GM12878 (cell line): ENCODE measurements at regions not wholly inside any gene's neighbourhood (a gene's known extent, or its start where the extent isn't known, plus 50 kb on each side); places are given as distances from the start of the nearest gene placed in this dataset.

Experiments used
- ATAC-seq: fragments of 200-7000 bp; cut with Tn5 transposase; 3 replicates; pipeline ENCODE4 v1.9.1; 2020; ENCODE audit warnings: mild to moderate bottlenecking, moderate library complexity
- BruUV-seq: library from RNA; stranded (reverse); fragments of 400-500 nt; replicated peaks from 2 replicates; lab custom pipeline; 2021; lab: Mats Ljungman, UMichigan
- CTCF ChIA-PET: fragments of 300-600 bp; sonication (Branson Sonifier 250); formaldehyde crosslinking; extraction: SDS; loops from one replicate; lab custom pipeline; 2021; ENCODE audit warnings: inconsistent platforms; lab: Yijun Ruan, JAX
- POLR2A ChIA-PET: fragments of 350-600 bp; formaldehyde crosslinking; extraction: SDS; loops from one replicate; lab custom pipeline; 2021; ENCODE audit warnings: inconsistent platforms; lab: Charles Lee
- RAD21 ChIA-PET: fragments of 300-600 bp; sonication (Branson Sonifier 250); formaldehyde crosslinking; loops from one replicate; lab custom pipeline; 2023; ENCODE audit warnings: antibody characterized with exemption; ENCODE audit not compliant: unreplicated experiment; lab: Charles Lee
- SMC1A ChIA-PET: fragments of 300-600 bp; sonication (Branson Sonifier 250); formaldehyde crosslinking; loops from one replicate; lab custom pipeline; 2023; ENCODE audit not compliant: unreplicated experiment, uncharacterized antibody; lab: Charles Lee
- DNase-seq: peaks from one replicate; pipeline ENCODE4 v3.0.0-alpha.2; 2011; ENCODE audit warnings: low read depth, low spot score
- FAIRE-seq: peaks from 3 replicates; lab custom pipeline; 2011; peaks lifted over from hg19 to GRCh38; lab: Jason Lieb, UNC
- H2AFZ ChIP-seq: 2 replicates; pipeline ENCODE4 v1.6.0; 2011; ENCODE audit warnings: low read depth, low read length, control low read depth; ENCODE audit not compliant: control insufficient read depth
- H3K27ac ChIP-seq: 2 replicates; pipeline ENCODE4 v1.5.1; 2011; ENCODE audit warnings: control low read depth; ENCODE audit not compliant: control insufficient read depth, insufficient read depth
- H3K27me3 ChIP-seq, 2 experiments: replicated peaks in 1 of 2; 2 replicates each; pipeline versions ENCODE4 v1.6.0 to v1.6.1; 2011; ENCODE audit warnings: low read length in 1 of 2; ENCODE audit not compliant: control insufficient read depth in 2 of 2, insufficient read depth in 2 of 2
- H3K36me3 ChIP-seq, 2 experiments: 2 replicates each; pipeline ENCODE4 v1.5.1; 2011; ENCODE audit warnings: low read length in 1 of 2; ENCODE audit not compliant: control insufficient read depth in 2 of 2, insufficient read depth in 2 of 2
- H3K4me1 ChIP-seq: 2 replicates; pipeline ENCODE4 v1.6.1; 2011; ENCODE audit warnings: mild to moderate bottlenecking, low read length, moderate library complexity, mixed read lengths; ENCODE audit not compliant: control insufficient read depth, insufficient read depth
- H3K4me2 ChIP-seq: 2 replicates; pipeline ENCODE4 v1.6.0; 2011; ENCODE audit warnings: control low read depth; ENCODE audit not compliant: control insufficient read depth, insufficient read depth
- H3K4me3 ChIP-seq: fragments of 200-600 bp; sonication (generic); 2 replicates; pipeline ENCODE4 v1.5.1; 2016
- H3K79me2 ChIP-seq: 2 replicates; pipeline ENCODE4 v1.6.0; 2011; ENCODE audit warnings: low read length; ENCODE audit not compliant: control insufficient read depth, insufficient read depth
- H3K9ac ChIP-seq: 2 replicates; pipeline ENCODE4 v1.8.0; 2011; ENCODE audit warnings: low read length, control low read depth, mixed read lengths; ENCODE audit not compliant: control insufficient read depth, insufficient read depth
- H3K9me3 ChIP-seq: replicated peaks from 3 replicates; pipeline ENCODE4 v1.5.1; 2011; ENCODE audit warnings: mild to moderate bottlenecking, low read length; ENCODE audit not compliant: control insufficient read depth, insufficient read depth
- H4K20me1 ChIP-seq: 2 replicates; pipeline ENCODE4 v1.6.0; 2011; ENCODE audit not compliant: control insufficient read depth, insufficient read depth
- ATF7 ChIP-seq: fragments of 450-650 bp; IDR thresholded peaks from 2 replicates; pipeline ENCODE4 v1.6.1; 2016; ENCODE audit warnings: low read depth, mild to moderate bottlenecking
- CREM ChIP-seq: IDR thresholded peaks from 2 replicates; pipeline ENCODE4 v1.6.1; 2014; ENCODE audit warnings: antibody characterized with exemption, low read depth
- E2F8 ChIP-seq: fragments of 450-650 bp; IDR thresholded peaks from 2 replicates; pipeline ENCODE4 v1.6.1; 2018; ENCODE audit warnings: mild to moderate bottlenecking, low read depth, moderate library complexity; ENCODE audit not compliant: partially characterized antibody
- IKZF1 ChIP-seq: fragments of 450-650 bp; conservative IDR thresholded peaks from 2 replicates; pipeline ENCODE4 v1.6.1; 2017; ENCODE audit warnings: antibody characterized with exemption, mild to moderate bottlenecking
- LARP7 ChIP-seq: fragments of 450-650 bp; IDR thresholded peaks from 2 replicates; pipeline ENCODE4 v1.6.1; 2017; ENCODE audit warnings: mild to moderate bottlenecking
- MYB ChIP-seq: fragments of 150-350 bp; IDR thresholded peaks from 2 replicates; pipeline ENCODE4 v1.6.1; 2014; ENCODE audit warnings: mild to moderate bottlenecking, low read depth, low read length, borderline replicate concordance
- PAX5 ChIP-seq: IDR thresholded peaks from 2 replicates; pipeline ENCODE4 v1.6.1; 2011; ENCODE audit warnings: low read depth, low read length, borderline replicate concordance
- SKIL ChIP-seq: fragments of 450-650 bp; IDR thresholded peaks from 2 replicates; pipeline ENCODE4 v1.6.1; 2017; ENCODE audit warnings: mild to moderate bottlenecking, low read depth, inconsistent platforms; ENCODE audit not compliant: poor library complexity, severe bottlenecking
- SMARCA5 ChIP-seq: fragments of 450-650 bp; IDR thresholded peaks from 2 replicates; pipeline ENCODE4 v1.6.1; 2017; ENCODE audit warnings: mild to moderate bottlenecking
- WGBS: methylation state at CpG from one replicate; pipeline ENCODE4 v1.1.6; 2016; ENCODE audit warnings: low lambda C conversion rate; ENCODE audit not compliant: insufficient replicate concordance, insufficient coverage; ENCODE audit errors: missing lambda C conversion rate; 5-methylcytosine and 5-hydroxymethylcytosine counted together
- in situ Hi-C: fragments of 300-500 bp; cut with MboI; formaldehyde crosslinking; loops from 9 replicates; pipeline ENCODE4 v1.14.3; 2018; ENCODE audit warnings: mixed read lengths
- intact Hi-C: fragments of 100-400 bp; cut with micrococcal nuclease; formaldehyde crosslinking; loops from one replicate; pipeline ENCODE4 v1.14.2; 2022; ENCODE audit not compliant: unreplicated experiment
- TF ChIP-seq, protein P1 (sequence below): fragments of 450-650 bp; IDR thresholded peaks from 2 replicates; pipeline ENCODE4 v1.6.1; 2017; ENCODE audit warnings: mild to moderate bottlenecking, moderate library complexity

DNA sequence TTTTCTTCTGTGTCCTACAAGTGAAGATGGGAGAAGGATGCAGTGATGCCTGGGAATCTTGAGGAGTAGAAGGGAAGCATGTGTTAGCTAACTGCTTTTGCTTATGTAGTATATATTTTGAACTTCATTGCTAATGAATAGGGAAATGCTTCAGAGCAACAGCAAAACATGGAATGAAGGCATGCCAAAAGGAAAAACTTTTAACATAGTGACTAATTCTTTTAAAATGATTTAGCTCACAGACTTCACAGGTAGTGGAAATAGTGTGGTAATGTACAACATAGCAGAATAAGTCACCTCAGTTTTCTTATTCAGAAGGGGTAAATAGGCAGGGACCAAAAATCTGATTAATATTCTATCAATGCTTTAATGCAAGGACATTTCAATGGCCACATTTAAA, 95.5 kb downstream of the LYPLAL1 start:
- DNase-seq: no peak
- ChIA-PET POLR2A (no interaction called here), CTCF (no interaction called here), RAD21 (no interaction called here), SMC1A (no interaction called here)
- Histone ChIP-seq H3K79me2 (no peaks in the 10 kb centered on the region), H3K9ac (no peak overlapping the region), H4K20me1 (no peaks in the 10 kb centered on the region), H3K4me1 (no peaks in the 10 kb centered on the region), H3K4me2 (no peak overlapping the region), H3K9me3 (no peaks in the 10 kb centered on the region), H2AFZ (no peak overlapping the region), H3K27ac (no peak overlapping the region), H3K36me3 (no peaks in the 10 kb centered on the region), H3K4me3 (no peak overlapping the region), H3K27me3 (no peaks in the 10 kb centered on the region)
- intact Hi-C loops: no loop called here
- BruUV-seq: no TSS peak
- no peak for ATAC-seq
- in situ Hi-C loops: no loop called here
- FAIRE-seq: no peak
- TF ChIP-seq LARP7: no peak
- TF ChIP-seq CREM: no peak
- TF ChIP-seq ATF7: no peak
- no peak for TF ChIP-seq SMARCA5

DNA sequence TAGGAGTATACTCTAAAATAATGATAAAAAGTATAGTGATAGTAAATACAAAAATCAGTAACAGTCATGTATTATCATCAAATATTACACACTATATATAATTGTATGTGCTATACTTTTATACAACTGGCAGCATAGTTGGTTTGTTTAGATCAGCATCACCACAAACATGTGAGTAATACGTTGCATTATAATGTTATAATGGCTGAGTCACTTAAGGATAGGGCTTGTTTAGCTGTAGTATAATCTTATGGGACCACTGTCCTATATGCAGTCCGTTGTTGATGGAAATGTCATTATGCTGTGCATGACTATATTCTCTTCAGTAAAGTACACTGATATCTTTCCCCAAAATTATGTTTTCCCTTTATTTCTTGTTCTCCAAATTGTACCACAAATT, 92.8 kb downstream of the LYPLAL1 start:
- in situ Hi-C loops (no loop called here), intact Hi-C loops (no loop called here)
- H4K20me1 ChIP-seq: no peaks in the 10 kb centered on the region
- H2AFZ ChIP-seq: no peak overlapping the region
- FAIRE-seq (no peak), DNase-seq (no peak), ATAC-seq (no peak)
- H3K79me2 ChIP-seq: no peaks in the 10 kb centered on the region
- 75% methylated on average over 2 of the region's 2 CpGs for WGBS
- ChIA-PET RAD21 (no interaction called here), CTCF (interaction anchor here (0.7 to 0.9 kb wide), 2 partner anchors 25 to 86 kb away, joined by 3 to 4 read pairs; no protein-coding TSS in a partner anchor), POLR2A (no interaction called here), SMC1A (interaction anchor here (0.6 to 1.2 kb wide), 2 partner anchors 10 to 116 kb away, joined by 3 read pairs; no protein-coding TSS in a partner anchor)
- no peaks in the 10 kb centered on the region for H3K4me1 ChIP-seq
- H3K4me3 ChIP-seq: no peak overlapping the region
- no TSS peak for BruUV-seq
- no peak overlapping the region for H3K27ac ChIP-seq
- H3K4me2 ChIP-seq: no peak overlapping the region
- H3K9ac ChIP-seq: no peak overlapping the region
- no peaks in the 10 kb centered on the region for H3K27me3 ChIP-seq
- no peaks in the 10 kb centered on the region for H3K36me3 ChIP-seq
- H3K9me3 ChIP-seq: peaks cover under 1% of the 10 kb centered on the region; the same call in 1 of the 3 replicates
- no peak for TF ChIP-seq IKZF1
- no peak for TF ChIP-seq E2F8
- TF ChIP-seq, protein P1, sequence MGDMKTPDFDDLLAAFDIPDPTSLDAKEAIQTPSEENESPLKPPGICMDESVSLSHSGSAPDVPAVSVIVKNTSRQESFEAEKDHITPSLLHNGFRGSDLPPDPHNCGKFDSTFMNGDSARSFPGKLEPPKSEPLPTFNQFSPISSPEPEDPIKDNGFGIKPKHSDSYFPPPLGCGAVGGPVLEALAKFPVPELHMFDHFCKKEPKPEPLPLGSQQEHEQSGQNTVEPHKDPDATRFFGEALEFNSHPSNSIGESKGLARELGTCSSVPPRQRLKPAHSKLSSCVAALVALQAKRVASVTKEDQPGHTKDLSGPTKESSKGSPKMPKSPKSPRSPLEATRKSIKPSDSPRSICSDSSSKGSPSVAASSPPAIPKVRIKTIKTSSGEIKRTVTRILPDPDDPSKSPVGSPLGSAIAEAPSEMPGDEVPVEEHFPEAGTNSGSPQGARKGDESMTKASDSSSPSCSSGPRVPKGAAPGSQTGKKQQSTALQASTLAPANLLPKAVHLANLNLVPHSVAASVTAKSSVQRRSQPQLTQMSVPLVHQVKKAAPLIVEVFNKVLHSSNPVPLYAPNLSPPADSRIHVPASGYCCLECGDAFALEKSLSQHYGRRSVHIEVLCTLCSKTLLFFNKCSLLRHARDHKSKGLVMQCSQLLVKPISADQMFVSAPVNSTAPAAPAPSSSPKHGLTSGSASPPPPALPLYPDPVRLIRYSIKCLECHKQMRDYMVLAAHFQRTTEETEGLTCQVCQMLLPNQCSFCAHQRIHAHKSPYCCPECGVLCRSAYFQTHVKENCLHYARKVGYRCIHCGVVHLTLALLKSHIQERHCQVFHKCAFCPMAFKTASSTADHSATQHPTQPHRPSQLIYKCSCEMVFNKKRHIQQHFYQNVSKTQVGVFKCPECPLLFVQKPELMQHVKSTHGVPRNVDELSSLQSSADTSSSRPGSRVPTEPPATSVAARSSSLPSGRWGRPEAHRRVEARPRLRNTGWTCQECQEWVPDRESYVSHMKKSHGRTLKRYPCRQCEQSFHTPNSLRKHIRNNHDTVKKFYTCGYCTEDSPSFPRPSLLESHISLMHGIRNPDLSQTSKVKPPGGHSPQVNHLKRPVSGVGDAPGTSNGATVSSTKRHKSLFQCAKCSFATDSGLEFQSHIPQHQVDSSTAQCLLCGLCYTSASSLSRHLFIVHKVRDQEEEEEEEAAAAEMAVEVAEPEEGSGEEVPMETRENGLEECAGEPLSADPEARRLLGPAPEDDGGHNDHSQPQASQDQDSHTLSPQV: no peak
- no peak for TF ChIP-seq MYB
- no peak for TF ChIP-seq SKIL
- no peak for TF ChIP-seq PAX5
